ENCODE measurements at regions not wholly inside any gene's neighbourhood (a gene's known extent, or its start where the extent isn't known, plus 50 kb on each side); places are given as distances from the start of the nearest gene placed in this dataset.

DNA sequence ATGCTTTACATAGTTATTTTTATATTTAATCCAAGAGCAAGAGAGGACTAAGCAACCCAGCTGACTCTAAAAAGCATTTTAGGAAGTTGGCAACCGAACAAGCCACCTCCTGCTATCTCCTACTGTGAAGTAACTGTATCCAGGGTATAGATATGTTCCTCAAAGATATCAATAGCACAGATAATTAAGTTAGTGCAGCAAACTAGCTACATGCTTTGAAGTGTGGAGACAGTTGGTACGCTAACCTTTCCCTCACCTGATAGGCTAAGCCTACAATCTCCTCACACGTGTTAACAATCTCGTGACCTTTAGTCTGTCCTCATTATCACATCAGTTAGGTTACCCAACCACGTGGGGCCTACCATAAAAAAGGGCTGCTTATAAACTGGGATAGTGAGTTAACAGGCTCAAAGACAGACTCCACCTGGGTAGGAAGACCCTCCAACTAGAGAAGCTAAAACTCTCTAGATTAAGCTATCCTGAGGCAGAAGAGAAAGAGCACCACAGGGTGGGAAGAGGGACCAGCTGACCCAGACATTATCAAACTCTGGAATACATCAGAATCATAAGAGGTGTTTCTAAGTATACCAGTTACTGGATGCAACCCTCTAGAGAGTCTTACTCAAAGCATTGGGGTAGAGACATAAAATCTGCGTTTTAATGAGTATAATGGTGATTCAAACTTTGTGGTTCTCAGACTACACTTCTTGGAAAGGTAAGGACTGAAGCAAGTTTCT, 340.1 kb upstream of the ESRRG start:
- DNase-seq (ENCODE audit: extremely low spot score): no peak
- Histone ChIP-seq H3K27ac (replicated peaks in 1 of 4) (no peak overlapping the region), H3K9me3 (no peaks in the 10 kb centered on the region), H3K36me3 (no peaks in the 10 kb centered on the region), H3K4me3 (no peak overlapping the region), H3K27me3 (no peaks in the 10 kb centered on the region), H3K4me1 (peaks cover 0 to 11% (median 5%) of the 10 kb centered on the region in 4 donors)
- TF ChIP-seq POLR2A (IDR thresholded peaks at IDR 0.05; ENCODE audit: low read depth) (no peak), EP300 (IDR thresholded peaks at IDR 0.05) (no peak), POLR2AphosphoS5 (IDR thresholded peaks at IDR 0.05) (no peak), CTCF (IDR thresholded peaks at IDR 0.05) (no peak)
- 75% methylated on average over 6 of the region's 6 CpGs for WGBS
- intact Hi-C loops (cut with DNase I): no loop called here

DNA sequence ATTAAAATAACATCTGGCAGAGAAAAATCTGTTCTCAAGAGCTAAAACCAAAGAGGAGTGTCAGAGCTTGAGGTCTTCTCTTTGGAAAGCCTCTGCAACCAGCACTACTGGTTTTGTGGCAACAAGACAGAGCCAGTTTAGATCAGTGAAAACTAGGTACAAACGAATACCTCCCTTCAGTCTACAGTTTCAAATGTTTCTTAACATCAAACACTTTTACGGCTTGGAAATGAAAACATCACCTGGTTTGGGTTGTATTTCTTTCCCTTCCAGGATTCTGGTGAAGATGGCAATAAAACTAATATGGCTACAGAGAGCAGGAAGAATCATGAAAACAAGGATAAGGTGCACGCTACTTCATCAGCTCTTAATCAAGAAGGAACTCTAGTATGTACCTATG, 339.4 kb upstream of the ESRRG start:
- Histone ChIP-seq H3K36me3 (no peaks in the 10 kb centered on the region), H3K9me3 (no peaks in the 10 kb centered on the region), H3K4me3 (no peak overlapping the region), H3K4me1 (peaks cover 0 to 11% (median 5%) of the 10 kb centered on the region in 4 donors), H3K27ac (replicated peaks in 1 of 4) (no peak overlapping the region), H3K27me3 (no peaks in the 10 kb centered on the region)
- intact Hi-C loops (cut with DNase I): no loop called here
- no peak for DNase-seq (ENCODE audit: extremely low spot score)
- 72% methylated on average over 3 of the region's 3 CpGs for whole genome bisulfite sequencing
- TF ChIP-seq POLR2AphosphoS5 (IDR thresholded peaks at IDR 0.05): no peak

- Histone ChIP-seq H3K27me3 (no peaks in the 10 kb centered on the region), H3K4me1 (peaks cover 0 to 15% (median 5%) of the 10 kb centered on the region in 4 donors), H3K27ac (replicated peaks in 1 of 4) (no peak overlapping the region), H3K9me3 (no peaks in the 10 kb centered on the region), H3K36me3 (no peaks in the 10 kb centered on the region), H3K4me3 (no peak overlapping the region)
- TF ChIP-seq CTCF (IDR thresholded peaks at IDR 0.05): no peak
- no peak for TF ChIP-seq POLR2AphosphoS5 (IDR thresholded peaks at IDR 0.05)
- TF ChIP-seq EP300 (IDR thresholded peaks at IDR 0.05): no peak
- no peak for TF ChIP-seq POLR2A (IDR thresholded peaks at IDR 0.05; ENCODE audit: low read depth)
- 73% methylated on average over 1 of the region's 1 CpG for WGBS
- intact Hi-C loops (cut with DNase I): no loop called here
- no peak for DNase-seq (ENCODE audit: extremely low spot score)
Measured at GRCh38 chr1:217059401-217059800, 336.2 kb upstream of the ESRRG start.

- Histone ChIP-seq H3K27me3 (no peaks in the 10 kb centered on the region), H3K4me3 (no peak overlapping the region), H3K36me3 (no peaks in the 10 kb centered on the region), H3K4me1 (peaks cover 0 to 4% (median 0%) of the 10 kb centered on the region in 4 donors), H3K27ac (replicated peaks in 1 of 4) (no peak overlapping the region), H3K9me3 (no peaks in the 10 kb centered on the region)
- no peak for DNase-seq (ENCODE audit: extremely low spot score)
- intact Hi-C loops (cut with DNase I): no loop called here
- 89% methylated on average over 3 of the region's 3 CpGs for WGBS
- TF ChIP-seq EP300 (IDR thresholded peaks at IDR 0.05) (no peak), CTCF (IDR thresholded peaks at IDR 0.05) (no peak), POLR2AphosphoS5 (IDR thresholded peaks at IDR 0.05) (no peak), POLR2A (IDR thresholded peaks at IDR 0.05; ENCODE audit: low read depth) (no peak)
Measured at GRCh38 chr1:217053676-217054075, 330.4 kb upstream of the ESRRG start.

GRCh38 chr1:217052626-217053025, 329.4 kb upstream of the ESRRG start:
- 53% methylated on average over 2 of the region's 2 CpGs for WGBS
- intact Hi-C loops (cut with DNase I): no loop called here

More at GRCh38 chr1:217052626-217053025, 329.4 kb upstream of the ESRRG start:
- Histone ChIP-seq H3K4me1 (peaks cover 0 to 4% (median 0%) of the 10 kb centered on the region in 4 donors), H3K9me3 (no peaks in the 10 kb centered on the region), H3K36me3 (no peaks in the 10 kb centered on the region), H3K27me3 (no peaks in the 10 kb centered on the region), H3K4me3 (no peak overlapping the region), H3K27ac (replicated peaks in 1 of 4) (no peak overlapping the region)
- peak; percentile 8 for DNase-seq (ENCODE audit: extremely low spot score)
- TF ChIP-seq POLR2AphosphoS5 (IDR thresholded peaks at IDR 0.05): no peak
- no peak for TF ChIP-seq POLR2A (IDR thresholded peaks at IDR 0.05; ENCODE audit: low read depth)
- no peak for TF ChIP-seq EP300 (IDR thresholded peaks at IDR 0.05)
- TF ChIP-seq CTCF (IDR thresholded peaks at IDR 0.05): no peak
